Fibroblast of lung (primary cell): ENCODE measurements at regions not wholly inside any gene's neighbourhood (a gene's known extent, or its start where the extent isn't known, plus 50 kb on each side); places are given as distances from the start of the nearest gene placed in this dataset.

Experiments used
- DNase-seq, 2 donors: peaks; one replicate each; pipeline versions ENCODE4 v3.0.0 to v3.0.0-alpha.2; 2010; ENCODE audit warnings: low read depth in 2 of 2
- H2AFZ ChIP-seq: 2 replicates; pipeline ENCODE4 v1.5.1; 2012; ENCODE audit warnings: low read length, control low read depth, inconsistent platforms
- H3K27ac ChIP-seq: 2 replicates; pipeline ENCODE4 v1.5.1; 2011; ENCODE audit warnings: low read length, control low read depth; ENCODE audit not compliant: insufficient read depth
- H3K27me3 ChIP-seq: 2 replicates; pipeline ENCODE4 v1.5.1; 2011; ENCODE audit warnings: mild to moderate bottlenecking, low read length; ENCODE audit not compliant: control insufficient read depth, insufficient read depth
- H3K36me3 ChIP-seq: 2 replicates; pipeline ENCODE4 v1.5.1; 2011; ENCODE audit warnings: low read length; ENCODE audit not compliant: control insufficient read depth, insufficient read depth
- H3K4me1 ChIP-seq: 2 replicates; pipeline ENCODE4 v1.5.1; 2011; ENCODE audit warnings: low read length; ENCODE audit not compliant: control insufficient read depth, insufficient read depth; ENCODE audit errors: extremely low read depth
- H3K4me2 ChIP-seq: 2 replicates; pipeline ENCODE4 v1.5.1; 2011; ENCODE audit warnings: low read length, control low read depth; ENCODE audit not compliant: insufficient read depth; ENCODE audit errors: extremely low read depth
- H3K4me3 ChIP-seq, 4 experiments: fragments of 200-600 bp in 1 of 4; sonication (generic) in 1 of 4; replicated peaks in 1 of 4; 2 replicates each; pipeline ENCODE4 v1.5.1; 2011 to 2016; ENCODE audit warnings: low read length in 4 of 4, low read depth in 3 of 4, mild to moderate bottlenecking in 3 of 4, control low read depth in 2 of 4, inconsistent platforms in 1 of 4, mixed read lengths in 1 of 4; ENCODE audit not compliant: insufficient read depth in 1 of 4; ENCODE audit errors: control extremely low read depth in 1 of 4
- H3K79me2 ChIP-seq: 2 replicates; pipeline ENCODE4 v1.5.1; 2012; ENCODE audit warnings: mild to moderate bottlenecking, low read length, inconsistent platforms; ENCODE audit not compliant: control insufficient read depth, insufficient read depth
- H3K9ac ChIP-seq: 2 replicates; pipeline ENCODE4 v1.5.1; 2011; ENCODE audit warnings: mild to moderate bottlenecking, low read length, control low read depth; ENCODE audit not compliant: insufficient read depth
- H3K9me3 ChIP-seq: 2 replicates; pipeline ENCODE4 v1.5.1; 2012; ENCODE audit warnings: low read depth, low read length; ENCODE audit not compliant: control insufficient read depth, insufficient read depth
- H4K20me1 ChIP-seq: 2 replicates; pipeline ENCODE4 v1.5.1; 2011; ENCODE audit warnings: low read length; ENCODE audit not compliant: control insufficient read depth, insufficient read depth; ENCODE audit errors: extremely low read depth
- EZH2 ChIP-seq: IDR thresholded peaks from 2 replicates; pipeline ENCODE4 v1.5.1; 2012; ENCODE audit warnings: low read length, control low read depth, mild to moderate bottlenecking; ENCODE audit errors: missing control alignments
- TF ChIP-seq, protein P1 (sequence below), 2 donors: IDR thresholded peaks in 1 of 2; conservative IDR thresholded peaks in 1 of 2; 1 replicate in 1 of 2; 2 replicates in 1 of 2; pipeline ENCODE4 v1.5.1; 2011 to 2012; ENCODE audit warnings: low read length in 2 of 2, control low read depth in 1 of 2, inconsistent platforms in 1 of 2, low read depth in 1 of 2, mild to moderate bottlenecking in 1 of 2

DNA sequence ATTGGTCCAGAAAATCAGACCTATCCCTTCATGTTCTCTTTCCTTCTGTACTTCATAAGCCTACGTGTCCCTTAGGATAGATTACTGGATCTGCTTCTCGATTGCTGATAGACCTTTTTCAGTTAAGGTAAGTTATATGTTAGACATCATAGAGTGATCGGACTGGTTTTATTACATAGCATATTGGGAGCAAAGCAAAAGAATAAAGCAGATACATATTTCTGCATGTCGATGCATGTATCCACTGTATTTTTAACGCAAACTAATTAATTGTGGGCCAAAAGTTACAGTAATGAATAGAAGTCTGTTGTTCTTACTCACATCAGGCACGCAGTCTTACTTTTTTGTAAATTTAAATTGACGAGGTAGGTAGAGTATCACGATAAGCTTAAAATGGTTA lies 106.4 kb downstream of the SLIT2 start:
- H3K9ac ChIP-seq = no peak overlapping the region
- no peaks in the 10 kb centered on the region for H3K36me3 ChIP-seq
- no peaks in the 10 kb centered on the region for H3K79me2 ChIP-seq
- no peaks in the 10 kb centered on the region for H3K9me3 ChIP-seq
- no peak overlapping the region for H2AFZ ChIP-seq
- H3K4me2 ChIP-seq = no peak overlapping the region
- no peak overlapping the region for H3K27ac ChIP-seq
- no peak for DNase-seq
- H3K4me3 ChIP-seq = no peak overlapping the region
- no peaks in the 10 kb centered on the region for H3K27me3 ChIP-seq
- H3K4me1 ChIP-seq = no peaks in the 10 kb centered on the region
- H4K20me1 ChIP-seq = no peaks in the 10 kb centered on the region
- TF ChIP-seq, protein P1, sequence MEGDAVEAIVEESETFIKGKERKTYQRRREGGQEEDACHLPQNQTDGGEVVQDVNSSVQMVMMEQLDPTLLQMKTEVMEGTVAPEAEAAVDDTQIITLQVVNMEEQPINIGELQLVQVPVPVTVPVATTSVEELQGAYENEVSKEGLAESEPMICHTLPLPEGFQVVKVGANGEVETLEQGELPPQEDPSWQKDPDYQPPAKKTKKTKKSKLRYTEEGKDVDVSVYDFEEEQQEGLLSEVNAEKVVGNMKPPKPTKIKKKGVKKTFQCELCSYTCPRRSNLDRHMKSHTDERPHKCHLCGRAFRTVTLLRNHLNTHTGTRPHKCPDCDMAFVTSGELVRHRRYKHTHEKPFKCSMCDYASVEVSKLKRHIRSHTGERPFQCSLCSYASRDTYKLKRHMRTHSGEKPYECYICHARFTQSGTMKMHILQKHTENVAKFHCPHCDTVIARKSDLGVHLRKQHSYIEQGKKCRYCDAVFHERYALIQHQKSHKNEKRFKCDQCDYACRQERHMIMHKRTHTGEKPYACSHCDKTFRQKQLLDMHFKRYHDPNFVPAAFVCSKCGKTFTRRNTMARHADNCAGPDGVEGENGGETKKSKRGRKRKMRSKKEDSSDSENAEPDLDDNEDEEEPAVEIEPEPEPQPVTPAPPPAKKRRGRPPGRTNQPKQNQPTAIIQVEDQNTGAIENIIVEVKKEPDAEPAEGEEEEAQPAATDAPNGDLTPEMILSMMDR (conservative IDR thresholded peaks at IDR 0.05 in 1 of 2, IDR thresholded peaks at IDR 0.05 in 1 of 2; ENCODE audit: low read depth in 1 of 2, low read length in 2 of 2) = no peak
- no peak for TF ChIP-seq EZH2

DNA sequence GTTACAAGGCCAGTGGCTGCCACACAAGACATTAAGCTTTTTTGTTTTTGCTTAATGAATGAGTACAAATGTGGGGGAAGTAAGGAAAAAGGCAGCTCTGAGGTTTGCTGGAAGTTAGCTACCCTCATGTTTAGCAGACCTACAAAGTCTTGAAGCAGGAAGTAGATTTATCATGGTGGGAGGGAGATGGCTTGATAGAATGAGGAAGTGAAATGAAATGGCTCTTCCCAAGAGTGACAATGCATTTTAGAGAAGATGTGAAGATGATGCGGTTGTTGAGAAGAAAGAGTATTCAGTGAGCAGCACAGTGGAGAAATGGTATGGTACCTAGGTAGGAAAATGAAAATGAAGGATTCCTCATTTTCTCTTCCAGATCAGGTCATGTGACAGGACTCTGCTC lies 108.0 kb downstream of the SLIT2 start:
- Histone ChIP-seq H3K27me3 (no peaks in the 10 kb centered on the region), H3K4me1 (no peaks in the 10 kb centered on the region), H3K9ac (no peak overlapping the region), H3K4me3 (no peak overlapping the region), H3K79me2 (no peaks in the 10 kb centered on the region), H3K27ac (no peak overlapping the region), H2AFZ (no peak overlapping the region), H4K20me1 (no peaks in the 10 kb centered on the region), H3K9me3 (no peaks in the 10 kb centered on the region), H3K4me2 (no peak overlapping the region), H3K36me3 (no peaks in the 10 kb centered on the region)
- TF ChIP-seq EZH2 = no peak
- TF ChIP-seq, protein P1 (conservative IDR thresholded peaks at IDR 0.05 in 1 of 2, IDR thresholded peaks at IDR 0.05 in 1 of 2; ENCODE audit: low read depth in 1 of 2, low read length in 2 of 2) = no peak
- no peak for DNase-seq

DNA sequence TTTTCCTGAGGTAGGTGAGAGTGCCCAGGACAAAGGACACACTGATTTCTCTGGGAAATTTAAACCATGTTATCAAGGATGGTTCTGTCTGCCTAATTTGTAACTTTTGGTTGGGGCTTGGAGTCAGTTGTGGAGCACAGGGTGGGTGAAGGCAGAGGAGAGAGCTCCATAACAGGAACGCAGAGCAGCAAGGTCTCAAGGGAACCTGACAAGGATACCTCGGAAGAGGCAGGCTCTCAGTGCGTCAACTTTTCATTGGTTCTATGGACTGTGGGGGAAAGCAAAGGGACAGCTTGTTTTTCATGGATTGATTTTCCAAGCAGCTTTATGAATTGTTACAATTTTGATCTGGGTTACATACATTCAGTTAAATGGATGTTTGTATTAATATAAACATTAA lies 110.4 kb downstream of the SLIT2 start:
- no peak overlapping the region for H3K27ac ChIP-seq
- H3K79me2 ChIP-seq = no peaks in the 10 kb centered on the region
- TF ChIP-seq, protein P1 (conservative IDR thresholded peaks at IDR 0.05 in 1 of 2, IDR thresholded peaks at IDR 0.05 in 1 of 2; ENCODE audit: low read depth in 1 of 2, low read length in 2 of 2) = no peak
- no peak for TF ChIP-seq EZH2
- no peak for DNase-seq
- H3K27me3 ChIP-seq = no peaks in the 10 kb centered on the region
- no peak overlapping the region for H3K4me3 ChIP-seq
- no peaks in the 10 kb centered on the region for H4K20me1 ChIP-seq
- peaks cover 2% of the 10 kb centered on the region for H3K4me1 ChIP-seq
- H2AFZ ChIP-seq = no peak overlapping the region
- no peaks in the 10 kb centered on the region for H3K9me3 ChIP-seq
- H3K36me3 ChIP-seq = no peaks in the 10 kb centered on the region
- no peak overlapping the region for H3K9ac ChIP-seq
- H3K4me2 ChIP-seq = no peak overlapping the region
